SK-N-MC (cell line): ENCODE measurements at regions not wholly inside any gene's neighbourhood (a gene's known extent, or its start where the extent isn't known, plus 50 kb on each side); places are given as distances from the start of the nearest gene placed in this dataset.

Experiments used
- EZH2 ChIP-seq: fragments of 200-600 bp; sonication (generic); IDR thresholded peaks from one replicate; pipeline ENCODE4 v1.6.1; 2017; ENCODE audit warnings: antibody characterized with exemption
- POLR2AphosphoS5 ChIP-seq: IDR thresholded peaks from 2 replicates; pipeline ENCODE4 v1.6.1; 2012; ENCODE audit warnings: mild to moderate bottlenecking, low read depth, low read length, borderline replicate concordance

DNA sequence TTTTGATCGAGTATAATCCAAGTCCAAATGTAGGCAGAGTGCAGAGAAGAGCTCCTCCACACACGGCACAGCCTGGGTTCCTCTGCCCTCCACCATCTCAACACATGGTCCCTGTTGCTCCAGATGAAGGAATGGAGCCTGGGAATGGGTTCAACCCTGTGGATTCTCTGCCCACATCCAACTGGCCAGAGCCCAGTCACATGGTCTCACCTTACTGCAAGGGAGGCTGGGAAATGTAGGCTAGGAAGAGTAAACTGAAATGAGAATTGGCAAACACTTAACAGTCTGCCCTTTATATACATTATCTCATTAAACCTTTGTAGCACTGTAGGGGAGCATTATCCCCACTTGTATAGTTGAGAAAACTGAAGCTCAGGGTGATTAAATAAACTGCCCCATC is 60.1 kb upstream of the RAB4A start:
- TF ChIP-seq EZH2, result no peak
- no peak for TF ChIP-seq POLR2AphosphoS5
